22Rv1 (cell line): ENCODE measurements at regions not wholly inside any gene's neighbourhood (a gene's known extent, or its start where the extent isn't known, plus 50 kb on each side); places are given as distances from the start of the nearest gene placed in this dataset.
A peak's percentile ranks its signal among the peaks of the same experiment; 100 is the strongest.

Experiments used
- H3K27ac ChIP-seq: fragments of 450-650 bp; 2 replicates; pipeline ENCODE4 v1.5.1; 2017
- ZFX ChIP-seq: fragments of 450-650 bp; IDR thresholded peaks from 2 replicates; pipeline ENCODE4 v1.6.1; 2017; ENCODE audit warnings: antibody characterized with exemption, borderline replicate concordance
- TF ChIP-seq, protein P1 (sequence below): fragments of 450-650 bp; IDR thresholded peaks from 2 replicates; pipeline ENCODE4 v1.5.1; 2017; ENCODE audit warnings: mild to moderate bottlenecking

DNA sequence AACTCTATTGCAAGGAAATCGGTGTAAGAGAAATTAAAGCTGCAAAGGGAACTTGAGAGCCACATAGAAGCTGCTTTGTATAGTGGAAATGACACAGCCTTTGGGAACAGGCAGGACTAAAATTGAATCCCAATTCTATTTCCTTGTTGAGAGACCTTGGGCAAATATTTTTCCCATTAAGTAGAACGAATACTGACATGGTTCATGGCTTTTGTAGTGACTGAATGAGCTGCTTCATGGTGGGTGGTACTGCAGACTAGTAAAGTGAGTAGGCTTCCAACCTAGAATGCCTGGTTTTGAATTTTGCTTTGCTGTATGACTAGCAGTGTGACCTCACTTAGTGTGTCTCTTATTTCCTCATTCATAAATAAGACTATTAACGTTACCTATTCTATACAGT, 182.2 kb upstream of the KCNIP4 start:
- H3K27ac ChIP-seq: no peak overlapping the region
- TF ChIP-seq ZFX: no peak
- TF ChIP-seq, protein P1, sequence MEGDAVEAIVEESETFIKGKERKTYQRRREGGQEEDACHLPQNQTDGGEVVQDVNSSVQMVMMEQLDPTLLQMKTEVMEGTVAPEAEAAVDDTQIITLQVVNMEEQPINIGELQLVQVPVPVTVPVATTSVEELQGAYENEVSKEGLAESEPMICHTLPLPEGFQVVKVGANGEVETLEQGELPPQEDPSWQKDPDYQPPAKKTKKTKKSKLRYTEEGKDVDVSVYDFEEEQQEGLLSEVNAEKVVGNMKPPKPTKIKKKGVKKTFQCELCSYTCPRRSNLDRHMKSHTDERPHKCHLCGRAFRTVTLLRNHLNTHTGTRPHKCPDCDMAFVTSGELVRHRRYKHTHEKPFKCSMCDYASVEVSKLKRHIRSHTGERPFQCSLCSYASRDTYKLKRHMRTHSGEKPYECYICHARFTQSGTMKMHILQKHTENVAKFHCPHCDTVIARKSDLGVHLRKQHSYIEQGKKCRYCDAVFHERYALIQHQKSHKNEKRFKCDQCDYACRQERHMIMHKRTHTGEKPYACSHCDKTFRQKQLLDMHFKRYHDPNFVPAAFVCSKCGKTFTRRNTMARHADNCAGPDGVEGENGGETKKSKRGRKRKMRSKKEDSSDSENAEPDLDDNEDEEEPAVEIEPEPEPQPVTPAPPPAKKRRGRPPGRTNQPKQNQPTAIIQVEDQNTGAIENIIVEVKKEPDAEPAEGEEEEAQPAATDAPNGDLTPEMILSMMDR: no peak

DNA sequence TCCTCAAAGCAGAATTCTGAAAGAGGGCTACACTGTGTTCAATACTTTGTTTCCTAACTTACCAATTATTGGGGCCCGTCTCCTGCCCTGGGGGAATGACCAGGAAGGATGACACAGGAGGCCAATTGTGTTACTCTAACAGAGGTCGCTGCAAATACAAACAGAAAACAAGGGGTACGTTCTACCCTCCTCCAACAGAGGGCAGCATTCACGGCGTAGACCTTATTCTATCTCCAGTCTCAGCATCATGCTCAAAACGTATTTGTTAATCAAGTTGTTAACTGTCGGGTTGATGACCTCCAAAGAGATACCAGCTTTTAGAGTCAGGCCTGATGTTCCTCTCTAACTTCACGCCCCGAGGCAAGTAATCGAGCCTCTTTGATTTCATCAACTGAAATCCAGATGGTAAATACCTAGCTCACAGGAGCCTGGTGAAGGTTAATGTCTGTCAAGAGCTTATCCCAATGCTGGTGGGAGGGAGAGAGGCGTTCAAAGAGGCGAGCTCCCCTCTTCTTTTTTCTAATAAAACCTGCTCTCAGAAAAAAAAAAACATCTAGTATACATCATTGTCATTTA, 181.0 kb upstream of the KCNIP4 start:
- no peak overlapping the region for H3K27ac ChIP-seq
- TF ChIP-seq ZFX: no peak
- TF ChIP-seq, protein P1: peak; percentile 77

DNA sequence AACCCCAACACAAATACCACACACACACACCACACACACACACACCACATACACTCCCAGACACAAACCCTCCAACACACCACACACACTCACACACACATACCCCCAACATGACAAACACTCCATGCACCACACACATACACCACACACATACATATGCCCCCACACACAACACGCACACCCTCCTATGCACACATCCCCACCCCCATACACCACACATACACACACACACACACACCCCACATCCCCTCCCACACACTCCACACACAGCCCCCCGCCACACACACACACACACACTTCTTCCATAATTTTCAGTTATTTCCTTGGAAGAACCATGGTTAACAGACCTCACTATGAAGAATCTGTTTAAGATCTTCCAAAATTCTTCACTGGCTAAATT, 173.5 kb upstream of the KCNIP4 start:
- TF ChIP-seq, protein P1: no peak
- no peak for TF ChIP-seq ZFX
- no peak overlapping the region for H3K27ac ChIP-seq

DNA sequence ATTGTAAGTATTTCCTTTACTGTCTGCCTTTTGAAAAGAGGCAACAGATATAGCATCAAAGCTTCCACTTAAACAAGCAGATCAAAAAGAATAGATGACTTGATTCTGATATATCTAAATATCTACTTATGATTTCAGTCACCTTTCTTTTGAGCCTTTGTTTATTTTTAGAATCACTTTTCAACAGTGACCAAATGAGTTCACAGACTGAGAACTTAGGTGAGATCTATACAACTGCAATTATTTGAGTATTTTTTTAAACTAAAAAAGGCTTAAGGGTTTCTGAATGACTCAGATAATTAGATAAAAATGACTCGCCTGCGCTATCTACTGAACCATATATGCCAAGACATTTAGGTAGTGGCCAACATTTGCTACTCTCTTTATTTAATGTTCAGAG, 166.7 kb upstream of the KCNIP4 start:
- TF ChIP-seq ZFX: no peak
- TF ChIP-seq, protein P1: no peak

DNA sequence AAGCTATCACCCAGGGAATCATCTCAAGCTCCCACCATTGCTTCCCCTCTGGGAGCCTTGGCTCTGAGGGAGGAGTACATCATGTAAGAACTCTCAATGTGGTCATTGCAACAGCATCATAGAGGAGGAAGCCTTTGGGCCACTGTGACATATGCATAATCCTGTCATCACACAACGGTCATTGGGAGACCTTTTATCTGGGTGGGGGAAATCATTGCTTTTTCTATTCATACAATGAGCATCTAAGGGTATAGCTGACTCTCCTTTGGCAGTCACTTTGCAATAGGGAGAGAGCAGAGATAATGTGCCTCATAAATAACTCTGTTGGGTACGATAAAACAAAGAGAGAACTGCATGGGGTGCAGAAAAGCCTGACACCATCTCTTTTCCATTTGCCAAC, 155.2 kb upstream of the KCNIP4 start:
- no peak for TF ChIP-seq ZFX
- TF ChIP-seq, protein P1: no peak
- no peak overlapping the region for H3K27ac ChIP-seq

More for the DNA sequence above, 166.7 kb upstream of the KCNIP4 start:
- H3K27ac ChIP-seq: no peak overlapping the region

DNA sequence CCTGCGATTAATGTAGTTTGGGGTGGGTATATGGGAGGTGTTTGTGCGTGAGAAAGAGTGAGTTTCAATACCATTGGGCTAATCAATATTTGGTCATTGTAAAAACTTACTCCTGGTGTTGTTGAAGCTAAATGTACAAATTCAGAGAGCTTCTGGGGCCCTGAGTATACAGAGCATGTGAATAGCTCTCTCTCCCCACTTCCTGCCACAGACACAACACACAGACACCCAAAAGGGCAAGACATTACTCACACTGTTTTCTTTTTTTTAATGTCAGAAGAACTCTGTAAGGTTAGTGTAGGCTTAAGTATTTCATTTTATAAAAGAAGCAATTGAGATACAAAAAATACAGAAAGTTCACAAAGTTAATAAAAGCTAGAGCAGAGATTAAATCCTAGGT, 151.3 kb upstream of the KCNIP4 start:
- H3K27ac ChIP-seq: no peak overlapping the region
- no peak for TF ChIP-seq ZFX
- TF ChIP-seq, protein P1: no peak

DNA sequence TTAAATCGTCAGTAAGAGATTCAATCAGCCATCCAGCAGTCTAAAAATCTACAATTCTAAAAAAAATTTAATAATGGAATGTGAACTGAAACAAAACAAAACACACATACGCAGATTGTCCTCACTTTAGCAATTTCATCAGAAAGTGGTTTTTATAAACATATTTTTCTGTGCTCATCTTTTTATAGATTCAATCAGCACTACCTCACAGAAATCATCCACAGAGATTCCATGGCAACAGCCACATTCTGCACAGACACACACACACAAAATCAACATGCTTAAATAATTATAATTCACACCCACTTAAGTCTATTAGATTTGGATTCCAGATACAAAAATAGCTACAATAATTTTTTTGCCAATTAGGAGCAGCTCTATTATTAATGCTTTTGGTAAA, 149.0 kb upstream of the KCNIP4 start:
- H3K27ac ChIP-seq: no peak overlapping the region
- TF ChIP-seq, protein P1: no peak
- no peak for TF ChIP-seq ZFX
